Right kidney (tissue), 1 donor: ENCODE measurements at regions not wholly inside any gene's neighbourhood (a gene's known extent, or its start where the extent isn't known, plus 50 kb on each side); places are given as distances from the start of the nearest gene placed in this dataset.

Source experiments
- DNase-seq: peaks from one replicate; pipeline ENCODE4 v3.0.0-alpha.2; 2016

GRCh38 chr3:1828519-1828918 lies 270.1 kb upstream of the CNTN4 start:
- no peak for DNase-seq

DNA sequence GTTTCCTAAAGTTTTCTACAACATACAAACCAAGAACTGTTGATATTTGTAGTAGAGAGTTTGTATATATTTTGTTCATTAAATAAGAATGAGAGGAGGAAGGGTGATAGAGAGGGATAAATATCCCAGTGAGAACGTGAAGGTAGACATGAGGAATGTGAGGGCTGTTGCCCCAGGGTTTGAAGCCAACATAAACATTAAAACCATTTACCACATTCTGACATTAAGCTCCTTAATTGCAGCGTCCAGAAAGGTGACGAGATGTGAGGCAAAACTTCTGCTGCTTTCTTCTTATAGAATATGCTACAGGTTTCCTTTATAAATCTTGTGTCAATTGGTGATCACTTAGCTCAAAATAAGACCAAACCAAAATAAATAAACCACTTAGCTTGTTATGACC lies 267.8 kb upstream of the CNTN4 start:
- no peak for DNase-seq

- DNase-seq = no peak
Measured at GRCh38 chr3:1832395-1832794, 266.3 kb upstream of the CNTN4 start.

DNA sequence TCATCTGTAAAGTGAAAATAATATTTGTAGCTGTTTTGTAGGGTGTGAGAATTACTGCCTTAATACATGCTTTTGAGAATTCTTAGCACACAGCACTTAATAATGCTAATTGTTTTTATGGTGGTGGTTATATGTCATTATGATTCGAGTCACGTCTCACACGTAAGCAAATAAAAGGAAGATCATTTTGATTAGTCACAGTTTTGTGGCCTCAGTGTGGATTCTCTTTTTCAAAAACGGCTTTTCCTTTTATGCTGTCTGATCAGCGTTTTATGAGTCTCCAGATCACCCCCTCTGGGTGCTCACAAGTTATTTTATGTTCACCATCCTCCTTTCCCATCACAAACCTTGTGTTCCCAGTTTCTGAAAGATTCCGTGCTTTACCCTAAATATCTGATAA lies 255.6 kb upstream of the CNTN4 start:
- no peak for DNase-seq

GRCh38 chr3:1847571-1847970 lies 251.1 kb upstream of the CNTN4 start:
- no peak for DNase-seq

GRCh38 chr3:1848935-1849334 lies 249.7 kb upstream of the CNTN4 start:
- DNase-seq = no peak

DNA sequence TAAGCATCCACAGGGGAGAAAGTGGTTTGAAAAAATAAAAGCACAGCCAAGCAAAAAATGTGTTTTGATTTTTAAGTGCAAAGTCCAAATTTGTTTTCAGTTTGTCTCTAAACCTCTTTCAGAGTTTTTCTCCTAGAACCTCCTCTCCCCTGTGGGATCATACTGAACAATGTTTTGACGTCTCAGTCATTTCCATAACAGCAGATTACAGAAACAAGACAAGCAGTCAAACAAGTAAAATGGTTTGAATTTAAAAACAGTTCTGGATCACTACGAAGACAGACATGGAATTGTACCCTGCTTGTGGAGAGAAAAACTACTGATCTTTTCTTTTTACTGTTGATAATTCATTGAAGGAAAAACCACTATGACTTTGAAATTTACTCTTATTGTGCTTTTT lies 245.7 kb upstream of the CNTN4 start:
- no peak for DNase-seq

- no peak for DNase-seq
Measured at GRCh38 chr3:1855841-1856240, 242.8 kb upstream of the CNTN4 start.

- no peak for DNase-seq
Measured at GRCh38 chr3:1870738-1871137, 227.9 kb upstream of the CNTN4 start.

GRCh38 chr3:1883534-1883933 lies 215.1 kb upstream of the CNTN4 start:
- no peak for DNase-seq

- DNase-seq = no peak
Measured at GRCh38 chr3:1892459-1892858, 206.2 kb upstream of the CNTN4 start.

GRCh38 chr3:1902416-1902815 lies 196.2 kb upstream of the CNTN4 start:
- DNase-seq = no peak

DNA sequence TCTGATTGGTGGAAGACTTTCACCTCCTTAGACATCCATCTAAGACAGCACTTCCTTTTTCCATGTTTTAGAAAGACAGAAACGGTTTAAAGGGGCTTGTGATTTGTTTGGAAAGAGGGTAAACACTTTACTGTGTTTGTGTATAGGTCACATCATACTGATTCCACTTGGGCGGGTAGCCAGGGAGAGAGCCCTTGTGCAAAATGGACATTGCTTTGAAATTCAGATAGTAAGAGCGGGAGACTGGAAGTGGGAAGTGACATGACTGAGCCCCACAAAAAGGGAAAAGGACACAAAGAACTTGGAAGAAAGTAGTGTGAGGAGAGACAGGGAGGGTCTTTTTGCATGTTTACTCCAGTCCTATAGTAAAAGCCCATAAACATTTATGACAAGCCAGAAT lies 195.6 kb upstream of the CNTN4 start:
- no peak for DNase-seq

DNA sequence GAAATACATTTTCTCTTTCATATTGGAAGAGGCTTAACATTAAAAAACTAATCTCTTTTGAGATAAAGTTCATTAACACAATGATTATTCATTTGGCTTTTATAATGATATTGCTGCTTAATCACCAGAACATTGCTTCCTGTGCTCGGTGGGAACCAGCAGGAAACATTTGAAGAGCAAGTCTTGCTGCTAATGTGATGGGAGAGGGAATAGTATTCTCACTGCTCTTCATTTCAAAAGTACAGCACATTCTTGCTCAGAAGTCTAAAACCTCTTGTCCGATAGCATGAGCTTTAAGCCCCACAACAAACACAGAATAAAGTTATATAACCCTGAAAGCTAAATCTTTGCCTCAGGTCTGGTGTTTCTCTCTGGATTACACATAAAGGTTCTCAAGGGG lies 190.8 kb upstream of the CNTN4 start:
- DNase-seq = no peak

DNA sequence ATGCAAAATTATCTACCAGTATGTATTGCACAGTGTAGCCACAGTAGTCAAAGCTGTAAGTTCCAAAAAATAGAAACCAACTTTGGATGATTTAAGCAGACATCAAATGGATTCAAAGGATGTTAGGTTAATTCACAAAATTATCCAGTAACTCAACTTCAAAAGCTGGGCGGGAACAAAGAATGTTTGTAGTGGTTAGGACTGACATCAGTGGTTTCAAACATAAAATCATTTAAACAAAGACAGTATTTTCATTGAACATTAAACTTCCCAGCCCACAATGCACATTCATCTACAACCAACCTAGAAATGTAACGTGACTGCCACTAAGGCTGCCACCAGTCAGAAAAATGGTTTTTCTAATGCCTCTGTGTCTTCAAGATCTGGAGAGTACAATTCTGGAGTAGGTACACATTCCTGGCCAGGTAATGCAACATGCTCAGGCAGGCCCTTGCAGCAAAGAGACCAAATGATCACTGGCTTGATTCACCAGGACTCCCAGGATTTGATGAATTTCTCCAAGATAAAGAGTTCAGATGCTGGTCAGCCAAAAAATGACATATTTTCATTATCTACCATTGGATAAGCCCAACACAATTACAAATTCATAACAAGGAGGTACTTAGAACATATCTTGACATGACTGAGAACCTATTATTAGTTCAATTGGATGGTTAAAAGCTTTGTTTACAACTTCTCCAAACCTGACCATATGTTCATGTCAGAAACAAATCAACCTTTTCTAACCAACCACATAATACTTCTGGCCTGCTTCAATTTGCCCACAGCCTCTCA lies 189.8 kb upstream of the CNTN4 start:
- DNase-seq = no peak

DNA sequence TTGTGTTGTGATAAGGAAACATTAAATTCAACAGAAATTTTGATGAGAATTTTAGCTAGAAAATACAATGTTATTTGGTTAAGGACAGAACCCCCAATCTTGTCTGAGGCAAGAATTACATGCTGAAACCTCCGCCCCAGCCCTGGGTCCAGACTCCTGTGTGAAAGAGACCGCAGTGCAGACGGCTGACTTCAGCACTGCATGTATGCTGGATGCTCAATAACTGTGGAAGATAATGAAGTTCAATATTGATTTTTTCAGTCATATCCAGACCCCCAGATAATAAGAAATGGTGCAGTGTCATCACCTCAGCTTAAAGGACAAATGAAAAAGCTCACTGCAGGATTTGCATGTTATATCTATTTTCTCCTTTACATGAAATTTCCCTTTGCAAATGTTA lies 188.3 kb upstream of the CNTN4 start:
- no peak for DNase-seq

DNA sequence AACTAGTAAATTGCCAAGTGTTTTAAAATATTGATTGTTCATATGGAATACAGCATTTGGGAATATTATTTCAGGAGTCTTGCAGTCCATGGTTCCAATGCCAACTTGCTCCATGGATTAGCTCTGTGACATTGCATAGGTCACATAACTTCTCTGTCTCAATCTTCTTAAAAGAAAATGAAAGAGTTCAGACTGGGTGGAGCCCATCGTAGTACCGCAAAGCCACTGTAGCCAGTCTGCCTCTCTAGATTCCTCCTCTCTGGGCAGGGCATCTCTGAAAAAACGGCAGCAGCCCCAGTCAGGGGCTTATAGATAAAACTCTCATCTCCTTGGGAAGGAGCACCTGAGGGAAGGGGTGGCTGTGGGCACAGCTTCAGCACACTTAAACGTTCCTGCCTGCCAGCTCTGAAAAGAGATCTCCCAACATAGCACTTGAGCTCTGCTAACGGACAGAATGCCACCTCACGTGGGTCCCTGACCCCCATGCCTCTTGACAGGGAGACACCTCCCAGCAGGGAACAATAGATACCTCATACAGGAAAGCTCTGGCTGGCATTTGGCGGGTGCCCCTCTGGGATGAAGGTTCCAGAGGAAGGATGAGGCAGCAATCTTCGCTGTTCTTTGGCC lies 168.8 kb upstream of the CNTN4 start:
- no peak for DNase-seq

DNA sequence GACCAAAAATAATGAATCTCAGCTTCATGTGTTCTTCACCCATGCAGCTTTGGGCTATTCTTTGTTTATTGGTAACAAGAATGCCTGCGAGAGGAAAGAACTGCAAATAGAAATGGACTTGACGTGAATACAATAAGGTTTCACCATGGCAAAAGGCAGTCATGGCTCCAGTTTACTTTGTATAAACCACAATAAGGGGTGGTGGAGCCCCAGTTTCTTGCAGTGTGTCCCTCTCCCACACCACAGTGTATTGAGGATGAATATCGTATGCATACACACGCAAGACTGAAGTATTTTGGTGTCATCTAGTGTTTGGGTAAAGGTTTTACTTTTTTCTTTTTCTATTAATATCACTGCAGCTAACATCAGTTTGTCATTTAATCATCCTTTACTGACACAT lies 159.7 kb upstream of the CNTN4 start:
- DNase-seq = no peak

DNA sequence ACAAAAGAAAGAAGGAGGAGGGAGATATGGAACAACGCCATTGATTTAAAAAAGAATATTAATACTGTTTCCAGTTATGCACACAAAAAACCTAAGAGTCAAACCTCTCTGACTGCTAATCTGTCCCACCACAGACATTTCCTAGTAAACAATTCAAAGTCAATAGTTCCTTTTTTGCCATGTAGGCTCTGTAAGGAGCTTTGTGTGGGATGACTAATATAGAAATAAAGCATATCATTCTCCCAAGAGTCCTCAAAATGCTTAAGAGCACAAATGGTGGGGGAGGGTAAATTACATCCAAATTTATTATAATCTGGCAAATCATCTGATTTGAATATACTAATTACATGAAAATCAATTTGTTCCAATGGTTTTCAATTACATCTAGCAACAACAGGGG lies 155.9 kb upstream of the CNTN4 start:
- no peak for DNase-seq

DNA sequence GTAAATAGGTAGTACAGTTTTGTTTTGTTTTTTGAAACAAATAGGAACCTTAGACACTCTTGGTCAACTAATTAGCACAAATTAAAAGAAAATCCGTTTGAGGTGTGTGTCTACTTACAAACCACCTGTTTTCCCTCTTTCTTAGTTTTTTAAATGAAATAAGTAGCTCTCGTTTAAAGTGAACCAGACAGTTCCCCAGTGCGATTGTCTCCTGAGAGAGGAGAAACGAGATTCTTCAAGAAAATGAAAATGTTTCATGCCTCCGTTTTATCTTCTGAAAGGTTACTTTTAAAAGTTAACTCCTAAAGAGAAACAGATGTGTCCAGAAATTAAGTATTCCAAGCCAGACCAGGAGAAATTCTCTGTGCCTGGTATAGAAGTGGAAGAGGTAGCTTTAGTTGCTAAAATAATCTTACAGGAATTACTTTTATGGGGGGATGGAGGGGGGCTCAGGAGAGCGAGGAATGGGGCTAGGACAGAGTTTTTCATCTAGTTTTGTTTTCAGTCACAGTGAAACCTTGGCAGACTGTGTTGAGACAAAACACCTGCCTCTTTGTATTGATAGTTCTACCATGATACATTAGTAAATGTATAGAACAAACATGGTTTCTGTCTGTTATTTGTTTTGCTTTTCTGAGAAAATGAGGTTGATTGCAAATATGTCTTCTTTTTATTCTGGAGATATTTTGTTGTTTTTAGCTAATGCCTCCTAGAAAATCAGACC lies 155.1 kb upstream of the CNTN4 start:
- no peak for DNase-seq

GRCh38 chr3:1945698-1946097 lies 153.0 kb upstream of the CNTN4 start:
- DNase-seq = no peak

GRCh38 chr3:1953536-1953935 lies 145.1 kb upstream of the CNTN4 start:
- no peak for DNase-seq

DNA sequence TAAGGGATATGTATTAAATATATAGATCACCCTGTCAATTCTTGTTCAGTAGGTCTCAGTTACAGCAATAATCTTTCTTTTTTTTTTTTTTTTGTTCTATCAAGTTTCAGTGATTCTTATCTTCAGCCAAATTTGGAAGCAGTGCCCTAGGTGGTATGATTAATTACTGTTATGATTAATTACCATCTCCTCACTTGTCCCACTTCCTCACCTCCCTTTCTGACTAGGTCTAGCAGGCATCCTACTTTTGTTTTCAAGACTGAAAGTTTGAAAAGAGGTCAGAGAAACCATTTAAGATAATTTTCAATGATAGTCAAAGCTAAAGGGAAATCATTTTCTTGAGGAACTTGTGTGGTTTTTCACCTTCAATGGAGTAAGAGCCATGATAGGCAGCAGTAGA lies 144.0 kb upstream of the CNTN4 start:
- no peak for DNase-seq

DNA sequence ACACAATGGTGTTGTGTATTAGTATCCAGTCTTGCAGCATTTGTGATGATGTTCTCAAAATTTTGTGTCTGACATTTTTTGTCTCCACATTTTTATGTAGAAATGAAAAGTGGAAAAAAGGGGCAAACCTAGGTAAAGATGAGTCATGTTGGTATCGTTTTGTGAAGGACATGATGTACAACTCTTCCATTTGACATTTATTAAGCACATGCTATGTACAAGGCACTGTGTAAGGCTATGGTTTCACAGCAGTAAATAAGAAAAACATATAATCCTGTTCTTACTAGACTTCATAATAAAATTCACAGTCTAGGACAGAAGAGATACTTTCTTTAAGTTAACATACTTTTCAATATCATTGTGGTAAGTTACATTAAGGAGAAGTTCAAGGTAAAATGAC lies 143.5 kb upstream of the CNTN4 start:
- no peak for DNase-seq
